C4-2B (cell line): ENCODE measurements at regions not wholly inside any gene's neighbourhood (a gene's known extent, or its start where the extent isn't known, plus 50 kb on each side); places are given as distances from the start of the nearest gene placed in this dataset.

Experiments
- CTCF ChIP-seq: fragments of 450-650 bp; conservative IDR thresholded peaks from 2 replicates; pipeline ENCODE4 v1.5.1; 2017; ENCODE audit warnings: mild to moderate bottlenecking
- ZFX ChIP-seq: fragments of 450-650 bp; IDR thresholded peaks from 2 replicates; pipeline ENCODE4 v1.6.1; 2017

GRCh38 chr15:96144734-96145133 lies 185.8 kb upstream of the NR2F2 start:
- TF ChIP-seq CTCF: no peak
- no peak for TF ChIP-seq ZFX
